ENCODE measurements at regions not wholly inside any gene's neighbourhood (a gene's known extent, or its start where the extent isn't known, plus 50 kb on each side); places are given as distances from the start of the nearest gene placed in this dataset.
"Not testable (repeated sequence)": the region's sequence is repeated elsewhere in the genome, so short reads cannot be mapped to it uniquely, and the experiment has no call there.

- H3K27me3 ChIP-seq (ENCODE audit: control insufficient read depth, insufficient read depth, low read length); H3K27ac ChIP-seq (ENCODE audit: low read length); H3K9me3 ChIP-seq (ENCODE audit: control insufficient read depth, low read depth, low read length); H3K4me3 ChIP-seq (ENCODE audit: low read length); H3K9ac ChIP-seq (ENCODE audit: low read length); H3K4me1 ChIP-seq (ENCODE audit: control insufficient read depth, low read depth, low read length); H3K36me3 ChIP-seq (ENCODE audit: control insufficient read depth, low read depth, low read length): not testable (repeated sequence)
Observed at GRCh38 chr16:29255496-29255796, 151.1 kb downstream of the NPIPB11 start.

DNA sequence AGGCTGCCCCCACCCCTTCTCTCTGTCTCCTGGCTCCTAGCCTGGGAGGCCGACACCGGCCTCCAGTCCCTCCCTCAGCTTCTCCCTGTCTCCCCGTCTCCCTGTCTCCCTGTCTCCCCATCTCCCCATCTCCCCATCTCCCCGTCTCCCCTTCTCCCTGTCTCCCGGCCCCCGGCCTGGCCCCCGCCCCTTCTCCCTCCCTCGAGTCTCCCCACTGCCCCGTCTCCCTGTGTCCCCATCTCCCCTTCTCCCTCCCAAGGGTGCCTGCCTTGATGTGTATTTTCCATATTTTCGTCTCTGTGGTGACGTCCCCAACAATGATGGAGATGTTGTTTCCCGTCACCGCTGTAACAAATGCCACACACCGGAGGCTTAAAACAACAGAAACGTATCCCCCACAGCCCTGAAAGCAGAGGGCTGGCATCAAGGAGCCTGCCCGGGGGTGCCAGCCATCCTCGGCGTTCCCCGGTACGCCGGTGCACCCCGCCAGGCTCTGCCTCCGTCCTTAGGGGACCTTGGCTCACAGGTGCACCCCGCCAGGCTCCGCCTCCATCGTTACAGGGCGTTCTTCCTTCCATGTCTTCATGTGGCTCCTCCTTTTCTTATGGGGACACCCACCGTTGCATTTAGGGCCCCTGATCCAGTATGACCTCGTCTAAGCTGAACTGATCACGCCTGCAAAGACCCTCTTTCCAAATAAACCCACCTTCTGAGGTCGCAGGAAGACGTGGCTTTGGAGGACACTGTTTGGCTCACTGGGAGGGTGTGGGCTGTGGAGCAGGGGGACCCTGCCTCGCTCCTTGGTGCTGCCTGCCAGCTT is 151.6 kb downstream of the NPIPB11 start:
- Histone ChIP-seq H3K4me1 (ENCODE audit: control insufficient read depth, low read depth, low read length) (no peaks in the 10 kb centered on the region), H3K9ac (ENCODE audit: low read length) (no peak overlapping the region), H3K4me3 (ENCODE audit: low read length) (no peak overlapping the region), H3K36me3 (ENCODE audit: control insufficient read depth, low read depth, low read length) (no peaks in the 10 kb centered on the region), H3K9me3 (ENCODE audit: control insufficient read depth, low read depth, low read length) (no peaks in the 10 kb centered on the region), H3K27ac (ENCODE audit: low read length) (no peak overlapping the region), H3K27me3 (ENCODE audit: control insufficient read depth, insufficient read depth, low read length) (no peaks in the 10 kb centered on the region)

DNA sequence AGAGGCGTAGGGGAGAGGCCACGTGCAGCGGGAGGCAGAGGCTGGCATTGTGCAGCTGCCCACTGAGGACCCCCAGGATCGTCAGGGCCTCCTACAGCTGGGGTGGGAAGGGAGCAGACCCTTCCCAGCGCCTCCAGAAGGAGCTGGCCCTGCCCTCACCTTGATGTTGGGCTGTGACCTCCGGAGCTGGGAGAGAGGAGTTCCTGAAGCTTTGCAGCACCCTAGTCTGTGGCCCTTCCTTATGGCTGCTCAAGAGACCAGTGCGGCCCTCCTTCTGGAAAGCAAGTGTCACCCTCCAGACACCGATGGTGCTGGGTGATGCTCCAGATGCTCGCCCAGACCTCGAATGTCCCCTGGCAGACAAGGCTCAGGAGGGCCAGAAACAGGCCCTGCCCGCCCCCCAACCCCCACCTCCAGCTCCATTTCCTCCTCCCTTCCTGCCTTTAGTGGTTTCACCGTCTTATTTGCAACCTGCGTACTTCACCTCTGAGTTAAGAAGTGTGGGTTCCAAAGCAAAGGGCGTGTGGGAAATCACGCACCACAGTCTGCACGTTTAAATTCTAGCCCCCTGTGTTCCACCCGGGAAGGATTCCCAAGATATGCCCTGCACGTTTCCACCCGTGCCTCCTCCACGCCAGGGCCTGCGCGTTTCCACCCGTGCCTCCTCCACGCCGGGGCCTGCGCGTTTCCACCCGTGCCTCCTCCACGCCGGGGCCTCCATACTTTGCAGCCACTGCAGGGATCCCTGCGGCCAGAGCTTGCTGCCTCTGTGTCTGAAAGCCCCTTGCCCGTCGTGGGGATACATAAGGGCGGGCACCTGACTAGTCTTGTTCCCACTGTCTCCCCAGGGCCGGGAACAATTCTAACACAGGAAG is 152.6 kb downstream of the NPIPB11 start:
- H3K9ac ChIP-seq (ENCODE audit: low read length); H3K27ac ChIP-seq (ENCODE audit: low read length); H3K4me3 ChIP-seq (ENCODE audit: low read length); H3K27me3 ChIP-seq (ENCODE audit: control insufficient read depth, insufficient read depth, low read length); H3K4me1 ChIP-seq (ENCODE audit: control insufficient read depth, low read depth, low read length); H3K36me3 ChIP-seq (ENCODE audit: control insufficient read depth, low read depth, low read length); H3K9me3 ChIP-seq (ENCODE audit: control insufficient read depth, low read depth, low read length): not testable (repeated sequence)

- H3K9ac ChIP-seq (ENCODE audit: low read length); H3K9me3 ChIP-seq (ENCODE audit: control insufficient read depth, low read depth, low read length); H3K27me3 ChIP-seq (ENCODE audit: control insufficient read depth, insufficient read depth, low read length); H3K36me3 ChIP-seq (ENCODE audit: control insufficient read depth, low read depth, low read length); H3K4me1 ChIP-seq (ENCODE audit: control insufficient read depth, low read depth, low read length); H3K4me3 ChIP-seq (ENCODE audit: low read length); H3K27ac ChIP-seq (ENCODE audit: low read length): not testable (repeated sequence)
Observed at GRCh38 chr16:29253066-29253590, 153.4 kb downstream of the NPIPB11 start.

- not testable (repeated sequence) for H3K27me3 ChIP-seq (ENCODE audit: control insufficient read depth, insufficient read depth, low read length); H3K27ac ChIP-seq (ENCODE audit: low read length); H3K4me3 ChIP-seq (ENCODE audit: low read length); H3K4me1 ChIP-seq (ENCODE audit: control insufficient read depth, low read depth, low read length); H3K9ac ChIP-seq (ENCODE audit: low read length); H3K36me3 ChIP-seq (ENCODE audit: control insufficient read depth, low read depth, low read length); H3K9me3 ChIP-seq (ENCODE audit: control insufficient read depth, low read depth, low read length)
Observed at GRCh38 chr16:29252311-29252710, 154.2 kb downstream of the NPIPB11 start.

DNA sequence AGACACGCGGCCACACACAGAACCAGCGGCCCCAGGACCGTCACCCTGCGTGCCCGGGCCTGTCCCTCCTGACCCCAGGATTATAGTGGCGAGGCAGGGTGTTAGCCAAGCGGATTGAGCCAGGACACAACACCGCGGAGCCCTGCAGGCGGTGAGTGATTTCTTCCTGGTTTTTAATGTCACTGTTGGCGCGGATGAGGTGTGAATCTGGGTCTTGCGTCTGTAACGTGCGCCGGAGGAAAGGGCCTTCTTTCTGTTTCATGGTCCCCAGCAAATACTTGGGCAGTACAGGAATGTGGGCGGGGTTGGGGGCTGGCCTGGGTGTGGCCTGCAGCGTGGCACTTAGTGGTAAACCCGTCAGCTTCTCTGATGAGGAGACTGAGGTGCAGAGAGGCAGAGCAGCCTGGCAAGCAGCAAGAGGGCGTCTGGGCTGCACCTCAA is 154.9 kb downstream of the NPIPB11 start:
- not testable (repeated sequence) for H3K4me1 ChIP-seq (ENCODE audit: control insufficient read depth, low read depth, low read length); H3K4me3 ChIP-seq (ENCODE audit: low read length); H3K27me3 ChIP-seq (ENCODE audit: control insufficient read depth, insufficient read depth, low read length); H3K36me3 ChIP-seq (ENCODE audit: control insufficient read depth, low read depth, low read length); H3K27ac ChIP-seq (ENCODE audit: low read length); H3K9ac ChIP-seq (ENCODE audit: low read length); H3K9me3 ChIP-seq (ENCODE audit: control insufficient read depth, low read depth, low read length)

- H3K9me3 ChIP-seq (ENCODE audit: control insufficient read depth, low read depth, low read length); H3K4me3 ChIP-seq (ENCODE audit: low read length); H3K36me3 ChIP-seq (ENCODE audit: control insufficient read depth, low read depth, low read length); H3K9ac ChIP-seq (ENCODE audit: low read length); H3K27ac ChIP-seq (ENCODE audit: low read length); H3K27me3 ChIP-seq (ENCODE audit: control insufficient read depth, insufficient read depth, low read length); H3K4me1 ChIP-seq (ENCODE audit: control insufficient read depth, low read depth, low read length): not testable (repeated sequence)
Observed at GRCh38 chr16:29250923-29251434, 155.5 kb downstream of the NPIPB11 start.

DNA sequence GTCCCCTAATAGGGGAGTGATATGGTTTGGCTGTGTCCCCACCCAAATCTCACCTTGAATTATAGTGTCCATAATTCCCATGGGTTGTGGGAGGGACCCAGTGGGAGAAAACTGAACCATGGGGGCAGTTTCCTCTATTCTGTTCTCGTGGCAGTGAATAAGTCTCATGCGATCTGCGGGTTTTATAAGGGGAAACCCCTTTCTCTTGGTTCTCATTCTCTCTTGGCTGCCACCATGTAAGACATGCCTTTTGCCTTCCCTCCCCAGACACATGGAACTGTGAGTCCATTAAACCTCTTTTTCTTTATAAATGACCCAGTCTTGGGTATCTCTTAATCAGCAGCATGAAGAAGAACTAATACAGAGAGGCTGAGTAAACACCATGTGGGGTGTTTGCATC is 156.0 kb downstream of the NPIPB11 start:
- H3K27me3 ChIP-seq (ENCODE audit: control insufficient read depth, insufficient read depth, low read length); H3K27ac ChIP-seq (ENCODE audit: low read length); H3K4me3 ChIP-seq (ENCODE audit: low read length); H3K9me3 ChIP-seq (ENCODE audit: control insufficient read depth, low read depth, low read length); H3K36me3 ChIP-seq (ENCODE audit: control insufficient read depth, low read depth, low read length); H3K9ac ChIP-seq (ENCODE audit: low read length); H3K4me1 ChIP-seq (ENCODE audit: control insufficient read depth, low read depth, low read length): not testable (repeated sequence)

DNA sequence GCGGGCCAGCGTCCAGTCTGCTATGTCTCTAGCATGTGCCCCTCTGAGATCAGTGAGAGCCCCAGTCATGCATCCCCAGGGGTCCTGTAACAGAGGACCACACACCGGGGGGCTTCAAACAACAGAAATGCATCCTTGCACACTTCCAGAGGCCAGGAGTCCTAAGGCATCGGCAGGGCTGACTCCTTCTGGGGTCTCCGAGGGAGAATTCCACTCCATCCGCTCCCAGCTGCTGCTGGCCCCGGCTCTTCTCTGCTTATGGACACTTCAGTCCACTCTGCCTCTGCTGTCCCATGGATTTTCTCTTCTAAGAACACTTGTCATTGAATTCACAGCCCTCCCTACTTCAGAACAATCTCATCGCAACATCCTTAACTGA is 157.6 kb downstream of the NPIPB11 start:
- not testable (repeated sequence) for H3K27ac ChIP-seq (ENCODE audit: low read length); H3K4me3 ChIP-seq (ENCODE audit: low read length); H3K9me3 ChIP-seq (ENCODE audit: control insufficient read depth, low read depth, low read length); H3K4me1 ChIP-seq (ENCODE audit: control insufficient read depth, low read depth, low read length); H3K36me3 ChIP-seq (ENCODE audit: control insufficient read depth, low read depth, low read length); H3K9ac ChIP-seq (ENCODE audit: low read length); H3K27me3 ChIP-seq (ENCODE audit: control insufficient read depth, insufficient read depth, low read length)

DNA sequence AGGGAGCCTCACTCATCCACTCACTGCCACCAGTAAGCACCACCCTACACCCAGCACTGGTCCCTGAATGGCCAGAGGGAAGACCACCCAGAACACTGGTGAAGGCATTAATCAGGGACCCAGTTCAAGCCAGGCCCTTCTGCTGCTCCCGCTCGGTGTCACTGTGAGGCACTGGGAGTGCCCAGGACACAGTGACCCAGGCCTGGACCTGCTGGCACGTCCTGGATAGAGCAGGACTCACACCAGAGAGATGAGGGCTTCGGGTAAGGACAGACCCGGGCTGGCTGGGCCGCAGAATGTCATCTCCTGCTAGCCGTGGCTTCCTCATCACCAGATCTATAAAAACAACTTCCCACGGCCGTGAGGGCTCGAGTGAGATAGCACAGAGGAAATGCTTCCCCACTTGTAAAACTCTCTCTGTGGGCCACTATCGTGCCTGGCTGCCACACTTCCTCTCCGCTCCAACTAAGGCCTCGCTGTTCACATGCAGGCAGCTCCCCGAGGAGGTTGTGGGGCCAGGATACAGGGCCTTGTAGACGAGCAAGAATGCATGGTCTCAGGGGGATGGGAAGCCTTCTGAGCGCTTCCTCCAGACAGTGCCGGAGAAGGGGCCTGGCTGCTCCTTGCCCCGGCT is 158.1 kb downstream of the NPIPB11 start:
- H3K27me3 ChIP-seq (ENCODE audit: control insufficient read depth, insufficient read depth, low read length); H3K4me3 ChIP-seq (ENCODE audit: low read length); H3K9ac ChIP-seq (ENCODE audit: low read length): not testable (repeated sequence)

DNA sequence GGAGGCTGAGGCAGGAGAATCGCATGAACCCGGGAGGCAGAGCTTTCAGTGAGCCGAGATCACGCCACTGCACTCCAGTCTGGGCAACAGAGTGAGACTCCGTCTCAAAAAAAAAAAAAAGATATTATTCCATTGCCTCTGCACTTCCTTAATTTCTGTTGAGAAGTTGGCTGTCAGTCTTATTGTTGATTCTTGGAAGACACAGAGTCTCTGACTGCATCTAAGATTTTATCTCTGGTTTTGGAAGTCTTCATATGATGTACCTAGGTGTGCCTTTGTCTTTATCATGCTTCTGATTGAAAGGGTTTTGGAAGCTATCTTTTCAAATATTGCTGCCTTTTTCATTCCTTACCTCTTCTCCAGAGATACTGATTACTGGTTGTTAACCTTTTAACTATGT is 160.4 kb downstream of the NPIPB11 start:
- not testable (repeated sequence) for H3K9me3 ChIP-seq (ENCODE audit: control insufficient read depth, low read depth, low read length); H3K36me3 ChIP-seq (ENCODE audit: control insufficient read depth, low read depth, low read length); H3K4me1 ChIP-seq (ENCODE audit: control insufficient read depth, low read depth, low read length); H3K4me3 ChIP-seq (ENCODE audit: low read length); H3K27ac ChIP-seq (ENCODE audit: low read length); H3K9ac ChIP-seq (ENCODE audit: low read length); H3K27me3 ChIP-seq (ENCODE audit: control insufficient read depth, insufficient read depth, low read length)

More for the DNA sequence above, 158.1 kb downstream of the NPIPB11 start:
- H3K4me1 ChIP-seq (ENCODE audit: control insufficient read depth, low read depth, low read length); H3K27ac ChIP-seq (ENCODE audit: low read length); H3K36me3 ChIP-seq (ENCODE audit: control insufficient read depth, low read depth, low read length); H3K9me3 ChIP-seq (ENCODE audit: control insufficient read depth, low read depth, low read length): not testable (repeated sequence)

Data from iPS-18a (cell line).